ENCODE measurements at regions not wholly inside any gene's neighbourhood (a gene's known extent, or its start where the extent isn't known, plus 50 kb on each side); places are given as distances from the start of the nearest gene placed in this dataset.

DNA sequence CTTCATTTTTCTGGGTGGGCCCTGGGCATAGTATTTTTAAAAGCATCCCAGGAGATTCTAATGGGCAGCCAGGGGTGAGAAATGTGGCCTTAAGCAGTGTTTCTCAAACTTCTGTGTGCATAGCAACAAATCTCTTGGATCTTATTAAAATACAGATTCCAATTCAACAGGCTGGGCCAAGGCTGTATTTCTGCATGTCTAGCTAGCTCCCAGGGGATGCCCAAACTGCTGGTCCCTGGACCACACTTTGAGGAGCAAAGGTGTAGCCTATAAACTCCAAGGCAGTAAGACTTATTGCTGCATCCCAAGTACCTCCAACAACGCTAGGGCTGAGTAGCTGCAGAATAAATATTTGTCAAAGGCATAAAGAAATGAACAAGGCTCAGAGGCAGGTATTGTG lies 292.9 kb upstream of the ZMIZ1 start:
- no peak for DNase-seq (ENCODE audit: missing footprints)
- no peak for ATAC-seq
- intact Hi-C loops (cut with DNase I): no loop called here

DNA sequence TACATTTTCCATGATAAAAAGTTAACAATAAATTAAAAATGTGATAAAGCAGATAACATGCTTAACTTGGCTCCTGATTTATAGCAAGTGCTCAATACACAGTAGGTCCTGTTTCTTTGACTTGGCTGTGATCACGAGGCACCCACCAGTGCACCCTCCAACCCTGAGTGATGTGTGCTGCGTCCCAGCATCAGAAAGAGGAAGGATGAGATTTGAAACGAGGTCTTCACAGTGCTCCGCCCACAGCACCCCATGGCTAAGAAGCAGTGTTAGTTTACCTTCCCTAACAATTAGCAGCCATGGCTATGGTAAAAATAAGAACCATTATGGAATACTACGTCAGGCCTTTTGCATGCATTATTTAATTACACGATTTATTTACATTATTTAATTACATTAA lies 292.0 kb upstream of the ZMIZ1 start:
- intact Hi-C loops (cut with DNase I): no loop called here
- DNase-seq (ENCODE audit: missing footprints) (no peak), ATAC-seq (no peak)

DNA sequence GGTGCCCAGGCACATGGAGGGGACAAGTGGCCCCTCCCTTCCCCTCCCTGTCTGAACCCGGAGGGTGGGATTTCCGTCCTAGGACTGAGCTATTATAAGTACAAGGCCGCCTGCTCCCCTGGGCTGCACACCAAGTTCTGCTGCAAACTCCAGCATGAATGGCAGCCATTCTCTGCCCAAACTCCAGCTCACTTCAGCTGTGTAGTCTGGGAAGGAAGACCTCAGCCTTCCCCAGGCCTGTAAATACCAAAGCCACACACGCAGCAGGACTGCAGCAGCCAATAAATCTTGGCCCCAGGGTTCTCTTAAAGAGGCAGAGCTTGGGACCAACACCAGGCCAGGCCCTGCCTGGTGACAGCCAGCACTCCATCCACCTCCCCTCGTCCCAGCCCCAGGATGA lies 291.3 kb upstream of the ZMIZ1 start:
- intact Hi-C loops (cut with DNase I): no loop called here
- ATAC-seq (peak; percentile 89), DNase-seq (ENCODE audit: missing footprints) (peak; percentile 85)

DNA sequence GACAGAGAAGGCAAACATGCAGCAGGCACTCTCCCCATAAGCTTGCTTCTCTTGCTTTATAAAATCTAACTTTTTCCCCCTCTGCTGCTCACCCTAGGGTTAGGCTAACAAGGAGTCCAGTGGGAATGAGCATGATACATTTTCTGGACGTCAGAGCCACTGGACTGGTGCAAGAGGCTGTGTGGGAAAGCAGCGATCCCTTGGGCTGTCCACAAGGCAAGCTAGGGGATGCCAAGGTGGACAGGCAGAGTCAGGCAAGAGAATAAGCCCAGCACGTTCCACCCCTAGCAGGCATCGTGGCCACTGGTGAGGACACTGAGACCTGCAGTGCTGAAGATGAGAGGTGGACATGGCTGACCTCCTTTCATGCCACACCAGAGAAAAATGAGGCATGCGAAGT lies 290.9 kb upstream of the ZMIZ1 start:
- intact Hi-C loops (cut with DNase I): no loop called here
- ATAC-seq: peak; percentile 51
- no peak for DNase-seq (ENCODE audit: missing footprints)

DNA sequence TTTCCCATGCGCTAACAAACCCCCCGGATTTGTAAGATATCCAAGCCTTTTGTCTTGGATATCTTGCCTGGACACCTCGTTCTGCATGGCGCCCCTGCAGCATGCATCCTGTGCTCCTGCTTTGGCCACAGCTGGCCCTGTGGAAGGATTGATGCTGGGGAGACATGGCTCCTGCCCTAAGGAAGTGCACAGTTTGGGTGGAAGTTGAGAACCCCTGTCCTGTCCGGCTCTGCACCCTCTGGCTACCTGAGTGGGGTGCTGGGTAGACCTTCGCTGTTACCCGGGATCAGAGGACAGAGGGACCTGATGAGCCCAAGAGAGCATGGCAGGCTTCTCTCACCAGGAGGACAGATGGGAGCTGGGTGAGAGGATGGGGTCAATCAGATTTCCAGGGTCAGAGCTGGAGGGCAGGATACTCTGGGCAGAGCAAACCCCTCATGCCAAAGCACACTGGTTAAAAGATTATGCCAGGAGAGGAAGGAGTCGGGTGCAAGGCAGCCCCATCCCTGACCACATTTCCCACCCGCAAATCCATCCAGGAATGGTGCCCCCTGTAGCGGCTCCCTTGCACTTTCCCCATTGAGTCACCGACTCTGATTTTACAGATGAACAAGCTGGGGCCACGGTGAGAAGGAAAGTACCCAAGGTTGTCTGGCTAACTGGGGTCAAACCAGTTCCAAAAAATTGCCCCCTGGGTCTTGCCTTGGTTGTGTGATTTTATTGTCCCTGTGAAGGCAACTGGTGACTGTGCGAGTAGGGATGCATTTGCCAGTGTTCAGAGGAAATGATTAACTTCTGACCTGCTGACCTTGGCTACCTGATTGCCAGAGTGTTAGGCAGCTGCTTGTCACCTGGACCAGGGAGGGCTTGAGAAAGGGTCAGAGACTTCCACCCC lies 290.1 kb upstream of the ZMIZ1 start:
- no peak for ATAC-seq
- no peak for DNase-seq (ENCODE audit: missing footprints)
- intact Hi-C loops (cut with DNase I): no loop called here

DNA sequence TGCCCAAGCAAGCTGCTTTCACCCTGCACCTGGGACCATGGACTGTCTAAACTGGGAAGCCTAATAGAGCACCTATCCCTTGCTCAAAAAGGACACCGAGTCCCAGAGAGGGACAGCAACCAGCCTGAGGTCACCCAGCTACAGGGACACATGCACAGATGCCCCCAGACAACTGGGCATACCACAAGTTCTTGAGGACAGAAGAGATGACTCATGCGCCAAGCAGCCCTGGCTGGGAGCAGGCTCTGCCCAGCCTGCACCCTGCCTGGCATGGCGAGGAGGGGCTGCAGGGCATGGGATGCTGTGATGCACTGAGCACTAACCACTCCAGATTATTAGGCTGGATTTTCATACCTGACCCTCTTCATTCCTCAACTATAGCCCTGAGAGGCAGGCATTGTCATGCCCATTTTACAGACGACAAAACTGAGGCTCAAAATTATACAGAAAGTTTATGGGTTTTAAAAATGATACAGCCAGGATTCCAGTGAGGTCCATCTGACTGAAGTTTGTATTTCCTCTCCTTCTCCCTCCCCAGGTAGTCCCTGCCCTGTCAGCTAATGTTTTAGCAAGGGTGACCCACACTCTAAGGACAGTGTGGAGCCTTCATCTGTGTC lies 289.3 kb upstream of the ZMIZ1 start:
- intact Hi-C loops (cut with DNase I): no loop called here
- DNase-seq (ENCODE audit: missing footprints): no peak
- no peak for ATAC-seq

DNA sequence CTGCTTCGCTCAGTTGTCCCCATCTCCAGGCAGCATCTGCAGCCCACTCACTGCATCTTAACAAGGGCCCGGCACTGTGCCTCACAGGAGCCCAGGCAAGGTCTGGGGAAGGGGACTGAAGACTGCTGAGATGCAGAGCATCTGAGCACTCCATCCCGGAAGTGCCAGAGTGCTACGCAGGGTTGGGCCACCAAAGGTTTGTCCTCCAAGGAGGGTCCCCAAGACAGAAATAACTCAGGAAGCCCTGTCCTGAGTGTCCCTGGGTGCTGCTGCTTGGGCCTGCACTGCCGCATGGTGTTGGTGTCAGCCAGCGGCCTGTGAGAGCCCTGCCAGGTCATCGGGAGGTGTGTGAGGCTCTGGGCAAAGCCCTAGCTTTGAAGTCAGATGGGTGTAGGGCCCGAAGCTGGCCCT lies 288.2 kb upstream of the ZMIZ1 start:
- intact Hi-C loops (cut with DNase I): no loop called here
- DNase-seq (ENCODE audit: missing footprints) (peak; percentile 83), ATAC-seq (peak; percentile 59)

DNA sequence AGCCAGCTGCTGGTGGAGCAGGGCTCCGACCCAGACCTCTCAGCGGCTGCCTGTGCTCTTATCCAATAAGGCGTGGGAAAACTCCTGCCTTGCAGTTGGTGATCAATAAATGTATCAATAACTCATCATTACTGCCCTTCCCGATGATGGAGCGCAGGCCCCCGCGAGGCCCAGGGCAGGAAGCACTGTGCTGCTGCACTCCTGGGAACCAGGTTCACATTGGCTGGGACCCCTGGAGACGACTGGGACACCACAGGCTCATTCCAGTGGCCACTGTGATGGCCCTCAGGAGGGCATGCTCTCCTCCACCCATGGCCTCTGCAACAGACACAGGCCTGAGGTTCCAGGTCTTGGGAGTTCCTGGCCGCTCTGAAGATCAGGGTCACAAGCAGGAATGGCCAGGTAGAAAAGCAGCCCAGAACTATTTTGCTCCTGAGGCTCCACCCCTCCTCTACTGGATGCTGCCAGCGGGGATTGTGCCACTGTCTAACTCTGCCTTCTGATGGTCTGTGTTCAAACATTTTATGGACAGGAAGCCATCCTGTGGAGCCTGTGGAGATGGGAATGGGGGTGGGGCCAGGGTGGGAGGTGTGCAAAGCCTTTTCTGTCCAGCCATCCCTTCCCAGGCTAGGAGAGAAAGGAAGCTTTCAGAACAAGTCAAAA lies 287.4 kb upstream of the ZMIZ1 start:
- intact Hi-C loops (cut with DNase I): no loop called here
- no peak for DNase-seq (ENCODE audit: missing footprints)
- no peak for ATAC-seq

DNA sequence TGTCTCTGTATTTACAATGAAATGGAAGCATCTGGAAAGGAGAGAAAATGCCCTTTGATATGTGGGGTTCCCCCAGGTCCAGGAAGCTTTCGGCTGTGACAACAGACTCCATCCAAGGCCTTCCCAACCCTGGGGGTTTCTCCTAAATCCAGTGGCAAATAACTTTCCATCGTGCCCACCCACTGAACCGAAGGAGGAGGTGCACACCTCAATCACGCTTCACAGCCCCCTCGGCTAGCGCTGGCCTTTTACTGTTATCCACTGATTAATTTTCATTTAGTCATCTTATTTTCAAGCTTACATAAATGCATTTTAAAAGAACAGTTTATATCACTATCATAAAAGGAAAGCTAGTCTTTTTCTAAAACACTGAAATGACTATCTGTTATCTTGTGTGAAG lies 286.8 kb upstream of the ZMIZ1 start:
- intact Hi-C loops (cut with DNase I): no loop called here
- no peak for ATAC-seq
- no peak for DNase-seq (ENCODE audit: missing footprints)

DNA sequence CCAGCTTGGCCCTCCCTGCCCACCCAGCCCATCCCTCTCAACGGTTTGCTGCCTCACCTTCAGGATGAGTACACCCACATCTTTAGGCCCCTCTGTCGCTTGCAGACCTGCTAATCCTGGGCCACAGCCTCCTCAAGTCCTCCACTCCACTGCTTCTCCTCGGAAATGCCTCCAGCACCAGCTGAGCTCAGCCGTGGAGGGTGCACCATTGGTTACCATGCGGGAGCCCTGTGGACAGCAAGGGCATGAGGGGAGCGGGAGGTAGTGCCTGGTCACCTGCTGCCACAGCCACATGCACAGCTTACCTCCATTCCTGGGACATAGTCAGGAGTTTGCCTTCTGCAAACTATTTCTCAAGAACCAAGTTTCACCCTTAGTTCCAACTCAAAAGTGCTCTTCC lies 286.3 kb upstream of the ZMIZ1 start:
- ATAC-seq: no peak
- DNase-seq (ENCODE audit: missing footprints): no peak
- intact Hi-C loops (cut with DNase I): no loop called here

DNA sequence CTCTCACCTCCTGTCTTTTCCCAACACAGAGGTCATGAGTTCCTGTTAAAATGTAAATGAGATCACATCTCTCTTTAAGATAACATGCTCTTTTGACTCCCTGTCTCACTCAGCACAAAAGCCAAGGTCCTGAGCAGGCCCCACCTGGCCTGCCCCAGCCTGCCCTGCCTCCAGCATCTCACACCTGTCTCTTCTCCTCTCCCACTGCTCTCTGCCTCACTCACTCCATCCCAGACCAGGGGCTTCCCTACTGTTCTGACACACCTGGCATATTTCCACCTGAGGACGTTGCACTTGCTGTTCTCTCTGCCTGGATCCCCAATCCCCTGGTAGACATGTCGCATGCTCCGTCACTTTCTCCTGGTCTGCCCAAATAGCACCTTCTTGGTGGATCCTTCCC lies 285.0 kb upstream of the ZMIZ1 start:
- intact Hi-C loops (cut with DNase I): no loop called here
- no peak for ATAC-seq
- no peak for DNase-seq (ENCODE audit: missing footprints)

DNA sequence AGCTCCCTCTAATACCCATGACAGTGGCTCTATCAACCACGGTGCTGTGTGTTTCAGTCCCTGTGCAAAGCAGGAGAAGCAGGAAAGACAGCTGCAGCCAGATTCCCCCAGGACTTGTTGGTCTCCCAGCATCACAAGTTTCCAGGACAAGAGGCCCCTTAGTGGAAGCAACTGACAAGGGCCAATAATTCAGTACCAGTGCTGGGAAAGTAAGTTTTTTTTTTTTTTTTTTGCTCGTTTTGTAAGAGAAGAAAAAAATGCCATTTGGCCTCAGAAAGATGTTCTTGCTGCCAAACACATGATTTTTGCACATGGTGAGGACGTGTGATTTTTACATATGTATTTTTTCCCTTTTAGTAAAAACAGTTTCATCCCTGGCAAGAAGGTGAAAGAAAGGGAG lies 284.2 kb upstream of the ZMIZ1 start:
- ATAC-seq: peak; percentile 46
- DNase-seq (ENCODE audit: missing footprints): no peak
- intact Hi-C loops (cut with DNase I): no loop called here

DNA sequence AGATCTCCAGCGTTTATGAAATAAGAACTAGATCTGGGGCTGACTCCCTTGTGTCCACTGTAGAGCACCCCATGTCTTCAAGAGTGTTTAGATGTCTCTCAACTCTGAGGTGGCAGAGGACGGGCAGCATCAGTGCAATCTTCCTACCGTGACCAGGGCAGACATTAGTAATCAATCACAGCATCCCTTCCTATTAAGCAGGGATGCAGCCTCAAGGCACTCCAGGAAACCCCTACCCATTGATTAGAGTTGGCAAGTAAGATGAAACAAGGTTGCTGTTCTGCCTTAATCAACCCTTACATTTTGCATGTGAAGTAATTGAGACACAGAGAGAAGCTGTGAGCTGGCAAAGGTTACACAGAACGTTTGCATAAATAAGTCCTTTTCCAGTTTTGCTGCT lies 283.7 kb upstream of the ZMIZ1 start:
- DNase-seq (ENCODE audit: missing footprints): no peak
- no peak for ATAC-seq
- intact Hi-C loops (cut with DNase I): no loop called here

DNA sequence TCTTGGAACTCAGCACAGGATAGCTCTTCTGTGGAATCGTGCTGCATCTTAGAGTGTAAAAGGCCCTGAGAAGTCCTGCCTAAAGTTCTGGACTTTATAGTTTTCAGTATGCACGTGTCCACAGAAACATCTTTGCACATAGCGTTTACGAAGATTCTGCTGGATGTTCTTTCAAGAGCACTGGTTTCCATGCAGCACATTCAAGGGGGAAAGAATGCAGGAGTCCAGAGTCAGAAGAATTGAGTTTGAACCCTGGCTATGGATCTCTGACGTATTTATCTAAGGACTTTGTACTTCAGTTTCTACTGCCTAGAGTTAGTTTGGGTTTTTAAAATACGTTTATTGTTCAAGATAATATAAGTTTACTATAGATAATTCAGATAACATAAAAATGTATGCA lies 282.8 kb upstream of the ZMIZ1 start:
- DNase-seq (ENCODE audit: missing footprints) (no peak), ATAC-seq (no peak)
- intact Hi-C loops (cut with DNase I): no loop called here

DNA sequence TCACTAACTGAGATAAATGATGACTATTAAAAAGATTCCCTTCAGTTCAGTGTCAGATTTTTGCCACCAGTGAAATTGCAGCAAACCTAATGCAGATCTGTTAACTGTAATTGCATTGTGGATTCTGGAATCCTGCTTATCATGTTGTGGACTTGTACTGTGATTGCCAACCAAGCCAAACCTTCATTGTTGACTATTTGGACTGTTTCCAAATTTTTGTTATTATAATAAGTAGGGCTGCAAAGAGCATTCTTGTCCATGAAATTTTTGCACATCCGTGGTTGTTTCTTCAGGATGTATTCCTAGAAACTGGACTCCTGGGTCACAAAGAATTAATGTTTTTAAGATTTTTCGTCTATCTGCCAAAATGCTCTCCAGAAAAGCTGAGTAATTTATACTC lies 281.6 kb upstream of the ZMIZ1 start:
- no peak for DNase-seq (ENCODE audit: missing footprints)
- no peak for ATAC-seq
- intact Hi-C loops (cut with DNase I): no loop called here

DNA sequence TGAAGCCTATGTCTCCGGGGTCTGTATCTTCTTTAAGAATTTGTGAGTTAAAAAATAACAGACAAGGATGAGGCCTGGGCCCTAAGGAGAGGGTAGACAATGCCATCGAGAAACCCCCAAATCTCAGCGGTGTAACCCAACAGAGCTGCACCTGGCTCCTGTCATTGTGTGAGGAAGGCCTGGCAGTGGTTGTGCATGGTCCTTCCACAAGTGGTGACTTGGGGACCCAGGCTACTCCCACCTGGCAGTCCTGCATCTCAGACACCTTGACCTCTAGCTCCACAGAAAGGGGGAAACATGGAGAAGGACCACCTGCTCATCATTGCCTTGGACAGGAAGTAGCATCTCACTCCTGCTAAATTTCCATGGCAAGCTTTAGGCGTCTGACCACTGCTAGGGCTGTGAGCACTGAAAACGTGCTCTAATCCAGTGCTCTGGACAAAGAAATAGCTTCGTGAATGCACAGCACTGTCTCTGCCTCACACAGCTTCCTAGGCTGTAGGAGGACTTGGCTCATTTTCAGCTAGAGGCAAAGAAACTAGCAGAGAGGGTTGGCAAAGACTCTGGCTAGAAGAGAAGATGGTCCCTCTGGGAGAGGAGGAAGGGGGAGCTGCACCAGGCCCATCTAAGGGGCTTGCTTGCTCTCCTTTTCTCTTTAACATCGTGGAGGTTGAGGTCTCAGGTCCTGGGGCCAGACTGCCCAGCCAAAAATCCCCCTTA lies 273.9 kb upstream of the ZMIZ1 start:
- no peak for DNase-seq (ENCODE audit: missing footprints)
- ATAC-seq: no peak
- intact Hi-C loops (cut with DNase I): no loop called here

DNA sequence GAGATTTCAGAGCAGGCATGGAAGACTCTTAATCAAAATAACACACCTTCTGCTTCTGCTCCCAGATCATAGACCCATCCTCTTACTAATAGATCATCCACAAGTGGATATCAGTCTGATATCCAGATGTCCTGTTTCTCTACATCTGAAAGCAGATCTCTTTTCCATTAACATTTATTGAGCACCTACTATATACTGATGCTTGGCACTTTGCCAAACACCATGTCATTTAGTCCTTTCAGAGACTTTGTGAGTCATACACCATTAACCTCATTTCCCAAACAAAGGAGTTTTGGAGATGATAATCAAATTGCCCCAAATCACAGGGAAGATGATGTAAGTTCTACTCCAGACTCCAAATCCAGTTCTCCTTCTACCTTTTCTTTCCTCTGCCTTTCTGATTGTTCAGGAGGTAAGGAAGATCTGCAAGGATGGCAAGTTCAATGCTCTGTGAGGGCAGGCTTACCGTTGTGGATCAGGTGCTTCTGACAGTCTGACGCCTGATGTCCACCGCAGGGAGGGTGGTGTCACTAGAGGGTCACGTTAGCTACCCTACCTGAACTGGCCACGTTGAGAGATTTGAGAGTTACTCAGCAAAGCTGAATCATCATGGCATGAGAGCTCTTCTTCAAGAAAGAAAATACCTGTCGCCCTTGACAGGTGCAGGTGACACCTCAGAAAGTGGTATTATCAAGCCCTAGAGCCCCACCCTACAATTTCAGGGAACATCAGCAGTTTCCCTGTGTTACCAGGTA lies 269.6 kb upstream of the ZMIZ1 start:
- DNase-seq (ENCODE audit: missing footprints) (no peak), ATAC-seq (no peak)
- intact Hi-C loops (cut with DNase I): no loop called here

DNA sequence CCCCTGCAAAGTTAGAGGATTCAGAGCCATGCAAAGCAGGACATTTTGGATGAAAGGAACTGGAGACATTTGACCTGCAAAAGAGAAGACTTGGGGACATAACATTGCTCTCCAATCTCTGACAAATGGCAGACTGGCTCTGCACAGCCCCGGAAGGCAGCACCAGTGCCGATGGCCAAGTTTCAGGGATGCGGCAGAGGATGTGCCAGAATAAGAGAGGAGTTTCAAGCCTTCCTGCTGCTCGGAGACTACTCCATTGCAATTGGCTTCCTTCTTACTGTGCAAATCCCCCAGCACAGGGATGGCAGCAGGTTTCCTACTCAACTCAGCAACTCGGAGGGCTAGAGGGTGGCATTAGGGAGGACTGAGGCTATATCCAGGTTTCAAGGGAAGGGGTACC lies 268.8 kb upstream of the ZMIZ1 start:
- DNase-seq (ENCODE audit: missing footprints): no peak
- intact Hi-C loops (cut with DNase I): loop anchor here (5.0 to 10.0 kb wide), 3 partner anchors 172 to 397 kb away; partner anchors contain the start of gene ZMIZ1
- no peak for ATAC-seq

All from Right ventricle myocardium inferior (tissue), 1 donor.